Vagina (tissue), 2 donors: ENCODE measurements at regions not wholly inside any gene's neighbourhood (a gene's known extent, or its start where the extent isn't known, plus 50 kb on each side); places are given as distances from the start of the nearest gene placed in this dataset.
"Not testable (repeated sequence)": the region's sequence is repeated elsewhere in the genome, so short reads cannot be mapped to it uniquely, and the experiment has no call there.

ENCODE experiments used
- DNase-seq, 2 donors: peaks; one replicate each; pipeline ENCODE4 v3.0.0-alpha.2; 2017; ENCODE audit errors: extremely low spot score in 2 of 2
- H3K27ac ChIP-seq: fragments of 200-600 bp; sonication (generic); one replicate; pipeline ENCODE4 v1.5.1; 2019
- H3K27me3 ChIP-seq: fragments of 200-600 bp; sonication (generic); one replicate; pipeline ENCODE4 v1.5.1; 2019
- H3K36me3 ChIP-seq, 2 donors: fragments of 200-600 bp; sonication (generic); one replicate each; pipeline ENCODE4 v1.5.1; 2017 to 2019
- H3K4me1 ChIP-seq: fragments of 200-600 bp; sonication (generic); one replicate; pipeline ENCODE4 v1.5.1; 2019
- H3K4me3 ChIP-seq, 2 donors: fragments of 200-600 bp; sonication (generic); 1 replicate in 1 of 2; 2 replicates in 1 of 2; pipeline ENCODE4 v1.5.1; 2016 to 2019
- H3K9me3 ChIP-seq: fragments of 200-600 bp; sonication (generic); one replicate; pipeline ENCODE4 v1.5.1; 2019
- POLR2A ChIP-seq, 2 donors: fragments of 450-650 bp; IDR thresholded peaks; one replicate each; pipeline ENCODE4 v1.6.1; 2017; ENCODE audit warnings: antibody characterized with exemption in 2 of 2, mild to moderate bottlenecking in 2 of 2, moderate library complexity in 2 of 2
- POLR2AphosphoS5 ChIP-seq, 2 donors: sonication (generic); formaldehyde crosslinking; IDR thresholded peaks; one replicate each; pipeline ENCODE4 v1.9.0; 2017; ENCODE audit warnings: antibody characterized with exemption in 2 of 2, mild to moderate bottlenecking in 2 of 2, low read depth in 1 of 2; ENCODE audit not compliant: insufficient read depth in 1 of 2
- intact Hi-C: fragments of 100-400 bp; cut with DNase I; formaldehyde crosslinking; loops from one replicate; pipeline ENCODE4 v1.15.1; 2023
- TF ChIP-seq, protein P1 (sequence below), 3 experiments: fragments of 450-650 bp in 2 of 3; fragments of 200-600 bp in 1 of 3; sonication (generic) in 1 of 3; IDR thresholded peaks; one replicate each; pipeline ENCODE4 v1.5.1; 2017 to 2019; ENCODE audit warnings: antibody characterized with exemption in 3 of 3, mild to moderate bottlenecking in 2 of 3, moderate library complexity in 2 of 3

DNA sequence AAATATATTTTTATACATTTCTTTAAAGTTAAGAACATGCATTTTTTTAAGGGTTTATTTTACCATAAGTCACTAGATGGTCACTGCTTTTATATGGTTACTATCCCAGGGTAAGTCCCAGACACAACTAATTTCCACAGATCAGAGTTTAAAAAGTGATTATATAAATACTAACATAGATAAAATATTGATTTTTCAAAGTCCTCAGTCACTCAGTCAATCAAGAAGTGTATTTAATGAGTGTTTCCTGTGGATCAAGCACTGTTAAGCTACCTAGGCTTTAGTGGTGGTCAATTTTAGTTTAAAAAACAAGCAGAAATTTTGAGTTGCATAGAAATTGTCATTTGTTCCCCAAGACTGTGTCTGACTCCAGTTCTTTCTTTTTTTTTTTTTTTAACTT is 399.5 kb upstream of the SYNCRIP start:
- intact Hi-C loops: no loop called here
- no peak overlapping the region for H3K4me3 ChIP-seq

DNA sequence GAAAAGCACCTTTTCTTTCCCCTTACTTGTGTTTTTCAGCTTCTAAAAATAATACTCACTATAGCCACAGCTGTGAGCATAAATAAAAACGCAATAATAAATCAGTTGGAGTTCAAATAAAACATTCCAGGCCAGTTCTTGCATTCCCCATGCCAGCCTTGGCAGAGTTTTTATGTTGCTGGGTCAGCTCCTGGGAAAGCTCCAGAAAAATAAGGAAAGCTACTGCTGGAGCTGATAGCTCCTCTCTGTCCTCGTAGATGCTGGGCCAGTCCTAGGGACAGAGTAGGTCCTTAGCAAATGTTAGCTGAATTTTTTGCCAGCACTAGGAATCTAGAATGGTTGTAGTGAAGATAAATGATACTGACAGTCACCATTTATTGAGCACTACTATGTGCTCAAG is 389.0 kb upstream of the SYNCRIP start:
- no peak overlapping the region for H3K4me3 ChIP-seq
- H3K4me1 ChIP-seq: no peaks in the 10 kb centered on the region
- DNase-seq: no peak
- H3K36me3 ChIP-seq: no peaks in the 10 kb centered on the region
- intact Hi-C loops: no loop called here
- no peak overlapping the region for H3K27ac ChIP-seq
- H3K27me3 ChIP-seq: no peaks in the 10 kb centered on the region
- H3K9me3 ChIP-seq: no peaks in the 10 kb centered on the region
- TF ChIP-seq POLR2AphosphoS5 (IDR thresholded peaks at IDR 0.05; ENCODE audit: insufficient read depth in 1 of 2, low read depth in 1 of 2): no peak
- no peak for TF ChIP-seq POLR2A (IDR thresholded peaks at IDR 0.05)
- TF ChIP-seq, protein P1, sequence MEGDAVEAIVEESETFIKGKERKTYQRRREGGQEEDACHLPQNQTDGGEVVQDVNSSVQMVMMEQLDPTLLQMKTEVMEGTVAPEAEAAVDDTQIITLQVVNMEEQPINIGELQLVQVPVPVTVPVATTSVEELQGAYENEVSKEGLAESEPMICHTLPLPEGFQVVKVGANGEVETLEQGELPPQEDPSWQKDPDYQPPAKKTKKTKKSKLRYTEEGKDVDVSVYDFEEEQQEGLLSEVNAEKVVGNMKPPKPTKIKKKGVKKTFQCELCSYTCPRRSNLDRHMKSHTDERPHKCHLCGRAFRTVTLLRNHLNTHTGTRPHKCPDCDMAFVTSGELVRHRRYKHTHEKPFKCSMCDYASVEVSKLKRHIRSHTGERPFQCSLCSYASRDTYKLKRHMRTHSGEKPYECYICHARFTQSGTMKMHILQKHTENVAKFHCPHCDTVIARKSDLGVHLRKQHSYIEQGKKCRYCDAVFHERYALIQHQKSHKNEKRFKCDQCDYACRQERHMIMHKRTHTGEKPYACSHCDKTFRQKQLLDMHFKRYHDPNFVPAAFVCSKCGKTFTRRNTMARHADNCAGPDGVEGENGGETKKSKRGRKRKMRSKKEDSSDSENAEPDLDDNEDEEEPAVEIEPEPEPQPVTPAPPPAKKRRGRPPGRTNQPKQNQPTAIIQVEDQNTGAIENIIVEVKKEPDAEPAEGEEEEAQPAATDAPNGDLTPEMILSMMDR (IDR thresholded peaks at IDR 0.05): no peak

More for the DNA sequence above, 399.5 kb upstream of the SYNCRIP start:
- Histone ChIP-seq H3K4me1 (no peaks in the 10 kb centered on the region), H3K9me3 (no peaks in the 10 kb centered on the region), H3K36me3 (no peaks in the 10 kb centered on the region), H3K27me3 (no peaks in the 10 kb centered on the region), H3K27ac (no peak overlapping the region)
- DNase-seq: no peak
- no peak for TF ChIP-seq POLR2AphosphoS5 (IDR thresholded peaks at IDR 0.05; ENCODE audit: insufficient read depth in 1 of 2, low read depth in 1 of 2)
- no peak for TF ChIP-seq POLR2A (IDR thresholded peaks at IDR 0.05)
- TF ChIP-seq, protein P1 (IDR thresholded peaks at IDR 0.05): no peak

DNA sequence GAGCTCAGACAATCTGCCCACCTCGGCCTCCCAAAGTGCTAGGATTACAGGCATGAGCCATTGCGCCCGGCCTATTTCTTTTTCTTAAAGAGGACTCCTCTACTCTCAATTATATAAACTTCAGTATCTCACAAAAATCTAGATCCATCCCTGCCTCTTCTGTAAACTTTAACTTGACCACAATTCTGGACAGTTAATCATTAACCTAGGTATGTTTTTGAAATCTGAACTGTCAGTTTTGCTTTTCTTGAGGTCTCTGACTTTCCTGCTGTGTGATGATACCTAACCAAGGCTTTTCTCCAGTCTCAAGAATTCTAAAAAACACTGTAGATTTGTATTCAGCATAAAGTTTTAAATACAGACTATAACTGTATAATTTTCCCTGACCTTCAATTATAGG is 388.2 kb upstream of the SYNCRIP start:
- TF ChIP-seq POLR2AphosphoS5 (IDR thresholded peaks at IDR 0.05; ENCODE audit: insufficient read depth in 1 of 2, low read depth in 1 of 2) (no peak), POLR2A (IDR thresholded peaks at IDR 0.05) (no peak)
- TF ChIP-seq, protein P1 (IDR thresholded peaks at IDR 0.05): no peak
- no peaks in the 10 kb centered on the region for H3K36me3 ChIP-seq
- no peaks in the 10 kb centered on the region for H3K27me3 ChIP-seq
- intact Hi-C loops: no loop called here
- no peak overlapping the region for H3K27ac ChIP-seq
- DNase-seq: no peak
- no peaks in the 10 kb centered on the region for H3K4me1 ChIP-seq
- no peak overlapping the region for H3K4me3 ChIP-seq
- no peaks in the 10 kb centered on the region for H3K9me3 ChIP-seq

DNA sequence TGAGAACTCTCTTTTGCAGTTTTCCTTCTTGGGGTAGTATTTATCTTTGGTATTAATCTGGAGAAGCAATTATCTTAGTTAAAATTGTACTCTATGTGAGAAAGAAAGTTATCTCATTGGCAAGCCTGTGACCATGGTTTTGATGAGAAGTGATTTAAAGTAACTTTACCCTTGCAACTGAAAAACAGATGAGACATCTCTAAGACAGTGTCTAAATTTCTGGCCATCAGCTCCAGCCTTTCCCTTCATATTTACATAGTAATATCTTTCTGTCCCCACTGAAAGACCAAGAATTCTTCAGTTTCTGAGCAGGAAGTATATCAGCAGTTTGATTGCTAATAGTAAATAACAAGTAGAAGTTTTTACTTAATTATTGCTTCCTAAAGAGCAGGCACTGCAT is 386.1 kb upstream of the SYNCRIP start:
- Histone ChIP-seq H3K4me1 (no peaks in the 10 kb centered on the region), H3K36me3 (no peaks in the 10 kb centered on the region), H3K4me3 (no peak overlapping the region), H3K9me3 (no peaks in the 10 kb centered on the region), H3K27ac (no peak overlapping the region), H3K27me3 (no peaks in the 10 kb centered on the region)
- TF ChIP-seq POLR2A (IDR thresholded peaks at IDR 0.05) (no peak), POLR2AphosphoS5 (IDR thresholded peaks at IDR 0.05; ENCODE audit: insufficient read depth in 1 of 2, low read depth in 1 of 2) (no peak)
- TF ChIP-seq, protein P1 (IDR thresholded peaks at IDR 0.05): no peak
- DNase-seq: no peak
- intact Hi-C loops: no loop called here

DNA sequence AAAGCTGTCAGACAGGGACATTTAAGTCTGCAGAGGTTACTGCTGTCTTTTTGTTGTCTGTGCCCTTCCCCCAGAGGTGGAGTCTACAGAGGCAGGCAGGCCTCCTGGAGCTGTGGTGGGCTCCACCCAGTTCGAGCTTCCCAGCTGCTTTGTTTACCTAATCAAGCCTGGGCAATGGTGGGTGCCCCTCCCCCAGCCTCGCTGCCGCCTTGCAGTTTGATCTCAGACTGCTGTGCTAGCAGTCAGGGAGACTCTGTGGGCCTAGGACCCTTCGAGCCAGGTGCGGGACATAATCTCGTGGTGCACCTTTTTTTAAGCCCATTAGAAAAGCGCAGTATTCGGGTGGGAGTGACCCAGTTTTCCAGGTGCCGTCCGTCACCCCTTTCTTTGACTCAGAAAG is 384.2 kb upstream of the SYNCRIP start:
- H3K4me3 ChIP-seq, H3K36me3 ChIP-seq, H3K27me3 ChIP-seq, H3K9me3 ChIP-seq, DNase-seq, intact Hi-C loops, H3K4me1 ChIP-seq, H3K27ac ChIP-seq: not testable (repeated sequence)

DNA sequence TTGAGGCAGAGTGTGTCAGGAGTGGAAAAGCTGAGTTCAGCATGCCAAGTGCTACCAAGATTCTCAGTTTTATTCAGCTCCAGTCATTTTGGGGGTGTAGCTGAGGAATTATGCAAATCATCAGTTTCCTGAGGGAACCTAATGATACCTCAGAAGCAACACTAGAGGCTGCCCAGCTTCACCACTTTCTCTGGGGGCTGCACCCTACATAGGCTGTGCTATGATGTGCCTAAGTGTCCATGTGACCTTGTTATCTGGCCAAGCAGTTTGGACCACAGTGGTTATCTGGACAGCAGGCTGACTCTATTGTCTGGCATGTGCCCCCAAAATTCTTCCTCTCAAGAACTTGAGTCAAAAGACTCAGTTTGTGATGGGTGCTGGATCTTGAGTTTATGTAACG is 374.6 kb upstream of the SYNCRIP start:
- Histone ChIP-seq H3K4me3 (no peak overlapping the region), H3K9me3 (no peaks in the 10 kb centered on the region), H3K27me3 (no peaks in the 10 kb centered on the region), H3K27ac (no peak overlapping the region), H3K36me3 (no peaks in the 10 kb centered on the region), H3K4me1 (no peaks in the 10 kb centered on the region)
- intact Hi-C loops: no loop called here
- no peak for DNase-seq
- no peak for TF ChIP-seq POLR2A (IDR thresholded peaks at IDR 0.05)
- TF ChIP-seq, protein P1 (IDR thresholded peaks at IDR 0.05): no peak
- no peak for TF ChIP-seq POLR2AphosphoS5 (IDR thresholded peaks at IDR 0.05; ENCODE audit: insufficient read depth in 1 of 2, low read depth in 1 of 2)
